GM21737 (cell line): ENCODE measurements at regions not wholly inside any gene's neighbourhood (a gene's known extent, or its start where the extent isn't known, plus 50 kb on each side); places are given as distances from the start of the nearest gene placed in this dataset.

Source experiments
- ATAC-seq: cut with Tn5 transposase; IDR thresholded peaks from one replicate; pipeline ENCODE4 v1.9.1; 2021; ENCODE audit warnings: mild to moderate bottlenecking, moderate library complexity; ENCODE audit not compliant: unreplicated experiment

DNA sequence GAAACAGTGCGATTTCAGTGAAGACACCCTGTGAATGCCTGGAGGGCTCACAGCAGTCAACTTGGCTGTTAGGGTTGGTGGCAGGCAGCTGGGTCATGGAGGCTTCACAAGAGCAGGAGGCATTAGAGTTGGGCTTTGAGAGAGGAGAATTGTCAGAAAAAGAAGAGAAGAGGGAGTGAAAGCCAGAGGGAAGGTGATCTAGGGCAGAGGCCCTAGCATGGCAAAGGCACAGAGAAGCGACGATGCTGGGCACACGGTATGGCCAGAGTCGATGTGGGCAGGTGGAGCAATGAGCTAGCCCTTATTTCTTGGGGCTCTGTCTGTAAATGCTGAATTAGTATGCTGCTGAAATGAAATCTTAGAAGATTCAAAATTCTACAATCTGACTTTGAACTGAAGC lies 52.6 kb upstream of the OLFM4 start:
- no peak for ATAC-seq

GRCh38 chr13:52975161-52975560 lies 53.5 kb upstream of the OLFM4 start:
- ATAC-seq = no peak

- no peak for ATAC-seq
These were observed 53.9 kb upstream of the OLFM4 start for GRCh38 chr13:52974711-52975110.

GRCh38 chr13:52969373-52969772 lies 59.2 kb upstream of the OLFM4 start:
- ATAC-seq = no peak

- peak; percentile 99 for ATAC-seq
These were observed 60.4 kb upstream of the OLFM4 start for GRCh38 chr13:52968074-52968700.

DNA sequence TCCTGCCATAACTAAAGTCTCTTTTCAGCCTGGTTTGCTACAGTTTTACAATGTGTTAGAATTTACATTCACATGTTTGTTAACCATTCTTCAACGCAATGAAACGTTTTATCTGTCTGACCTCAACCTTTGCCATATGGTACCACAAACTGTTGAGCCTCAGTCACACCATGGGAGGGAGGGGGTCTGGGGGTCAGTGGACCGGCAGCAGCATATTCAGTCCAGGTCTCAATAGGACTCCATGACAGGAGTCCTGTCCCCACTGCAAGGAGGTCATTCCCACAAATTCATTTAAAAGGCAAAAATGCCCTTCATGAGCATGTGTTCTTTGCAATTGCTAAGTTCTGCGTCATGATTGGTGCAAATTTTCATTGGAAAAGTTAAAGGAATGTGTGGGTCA lies 66.6 kb upstream of the OLFM4 start:
- no peak for ATAC-seq

DNA sequence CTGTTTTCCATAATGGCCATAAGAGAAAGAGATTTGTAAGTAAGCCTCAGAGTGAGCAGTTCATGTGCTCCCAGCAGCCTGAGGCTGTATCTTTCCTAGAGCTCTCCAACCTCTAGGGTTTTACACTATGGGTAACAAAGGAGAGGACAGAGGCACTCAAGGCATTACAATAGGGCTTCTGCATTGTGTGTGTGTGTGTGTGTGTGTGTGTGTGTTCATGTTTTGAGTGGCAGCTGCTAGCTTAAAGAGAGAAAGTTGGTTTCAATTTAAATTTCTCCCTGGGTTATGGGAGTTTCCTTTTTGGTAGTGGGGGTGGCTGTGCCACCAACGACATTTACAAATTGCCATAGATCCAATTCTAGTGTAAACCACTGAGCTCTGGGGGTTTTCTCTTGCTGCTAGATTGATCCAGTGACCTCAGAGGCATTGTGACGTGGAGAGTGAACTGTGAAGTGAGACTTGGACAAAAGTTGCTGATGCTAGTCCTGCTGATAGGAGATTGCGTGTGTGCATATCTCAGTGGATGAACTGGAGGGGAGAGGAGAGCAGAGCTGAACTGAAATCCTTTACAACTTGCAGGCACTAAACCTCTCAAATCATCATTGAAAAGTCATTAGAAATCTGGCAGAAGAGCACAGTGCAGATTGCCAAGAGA lies 67.2 kb upstream of the OLFM4 start:
- ATAC-seq = no peak

- no peak for ATAC-seq
These were observed 73.1 kb upstream of the OLFM4 start for GRCh38 chr13:52955472-52955874.

DNA sequence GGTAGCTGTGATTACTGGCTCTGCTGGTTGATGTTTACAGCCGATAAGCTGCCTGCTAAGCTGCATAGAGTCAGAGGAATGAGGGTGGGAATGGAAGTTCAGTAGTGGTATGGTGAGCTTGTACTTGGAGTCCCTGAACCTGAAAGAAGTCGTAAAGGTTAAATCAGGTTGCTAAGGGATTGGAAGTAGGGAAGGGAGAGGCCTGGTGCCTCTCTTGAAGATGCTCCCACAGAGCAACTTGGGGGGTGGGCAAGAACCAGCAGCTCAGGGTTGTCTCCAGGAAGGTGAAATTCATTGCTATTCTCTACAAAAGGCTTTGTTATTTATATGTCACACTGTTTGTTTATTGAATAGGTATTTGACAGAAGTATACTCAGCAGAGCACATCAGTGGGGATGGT lies 73.8 kb upstream of the OLFM4 start:
- no peak for ATAC-seq

- ATAC-seq = no peak
These were observed 78.1 kb upstream of the OLFM4 start for GRCh38 chr13:52950436-52950956.

DNA sequence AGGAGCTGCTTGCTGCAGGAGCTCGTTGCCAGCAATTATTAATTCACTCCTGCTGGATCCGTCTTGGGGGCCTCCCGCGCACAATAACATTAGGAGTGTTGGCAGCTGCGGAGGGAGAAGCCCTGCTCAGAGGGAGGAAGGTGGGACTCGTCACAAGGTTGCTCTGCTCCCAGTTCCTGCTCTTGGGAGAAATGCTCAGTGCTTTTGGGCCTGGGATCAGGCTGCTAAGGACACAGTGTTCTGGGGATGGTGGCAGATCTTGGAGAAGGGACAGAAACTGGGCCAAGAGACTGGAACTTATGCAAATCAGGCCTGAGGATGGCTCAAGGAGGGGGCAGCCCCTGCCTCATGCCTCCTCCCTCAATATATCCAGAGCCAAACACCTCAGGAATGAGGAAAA lies 78.9 kb upstream of the OLFM4 start:
- no peak for ATAC-seq

- ATAC-seq = no peak
These were observed 79.6 kb upstream of the OLFM4 start for GRCh38 chr13:52949044-52949443.

GRCh38 chr13:52947921-52948373 lies 80.7 kb upstream of the OLFM4 start:
- no peak for ATAC-seq

DNA sequence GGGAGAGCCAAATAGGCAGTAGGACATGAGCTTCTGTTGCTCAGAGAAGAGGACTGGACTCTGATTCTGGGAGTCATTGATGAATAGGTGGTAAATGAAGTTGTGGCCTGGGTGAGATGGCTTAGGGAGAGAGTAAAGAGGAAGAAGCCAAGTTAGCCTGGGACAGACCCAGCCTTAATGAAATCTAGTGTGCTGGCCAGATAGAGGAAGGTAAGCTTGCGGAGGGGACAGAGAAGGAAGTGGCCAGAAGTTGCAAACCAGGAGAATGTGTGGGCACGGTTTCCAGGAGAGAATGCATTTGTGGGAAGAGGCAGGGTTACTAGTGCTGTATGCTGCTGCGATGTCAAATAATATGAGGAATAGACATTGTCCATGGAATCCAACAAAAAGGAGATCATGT lies 83.3 kb upstream of the OLFM4 start:
- ATAC-seq = no peak

DNA sequence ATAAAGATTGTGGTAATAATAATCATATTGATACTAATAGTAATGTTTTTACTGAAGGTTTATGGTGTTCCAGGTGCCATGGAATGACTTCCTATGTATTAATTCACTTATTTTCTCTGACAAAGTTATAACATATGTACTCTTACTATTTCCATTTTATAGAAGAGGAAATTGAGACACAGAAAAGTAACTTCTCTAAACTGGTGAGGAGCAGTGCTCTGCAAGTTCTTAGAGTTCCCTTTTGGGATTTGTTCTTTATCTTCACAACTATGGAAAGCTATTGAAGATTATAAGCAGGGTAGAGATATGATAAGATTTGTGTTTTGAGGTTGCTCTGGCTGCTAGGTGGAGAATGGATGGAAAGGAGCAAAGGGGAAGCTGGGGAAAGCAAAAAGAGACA lies 83.9 kb upstream of the OLFM4 start:
- no peak for ATAC-seq

- no peak for ATAC-seq
These were observed 89.6 kb upstream of the PCDH8 start for GRCh38 chr13:52938065-52938464.

- ATAC-seq = no peak
These were observed 88.4 kb upstream of the PCDH8 start for GRCh38 chr13:52936806-52937205.

DNA sequence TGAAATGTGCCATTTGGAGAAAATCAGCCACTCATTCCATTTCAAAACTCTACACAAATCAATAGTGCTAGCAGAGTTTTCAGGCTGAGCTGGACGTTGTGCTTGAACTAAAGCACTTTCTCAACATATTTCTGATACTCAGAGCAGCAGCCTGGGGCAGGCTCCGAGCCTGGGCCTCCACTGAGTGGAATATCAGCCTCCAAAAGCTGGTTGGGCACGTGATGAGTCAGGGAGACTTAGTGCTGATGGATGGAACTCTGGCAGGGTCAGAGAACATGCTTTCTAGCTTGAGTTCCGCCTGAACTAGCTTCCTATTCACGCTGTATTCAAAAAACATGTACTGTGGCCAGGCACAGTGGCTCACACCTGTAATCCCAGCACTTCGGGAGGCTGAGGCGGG lies 85.8 kb upstream of the PCDH8 start:
- no peak for ATAC-seq

- ATAC-seq = no peak
These were observed 85.2 kb upstream of the PCDH8 start for GRCh38 chr13:52933547-52934210.

DNA sequence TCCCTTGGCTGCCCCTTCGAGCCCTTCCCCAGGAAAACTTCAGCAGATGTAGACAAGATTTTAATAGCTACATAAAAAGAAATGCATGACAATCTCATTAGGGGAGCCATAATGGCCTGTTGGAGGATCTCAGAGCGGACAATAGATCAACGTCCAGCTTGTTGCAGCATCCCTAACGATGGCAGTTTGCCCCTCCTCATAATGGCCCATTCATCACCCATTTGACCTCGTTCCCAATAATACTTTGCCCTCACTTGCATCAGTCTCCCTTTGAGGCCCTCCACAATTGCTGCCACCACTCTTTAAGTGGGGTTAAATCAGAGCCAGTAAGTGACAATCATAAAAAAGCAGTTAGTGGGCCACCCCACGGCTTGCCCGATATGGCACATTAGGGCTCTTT lies 84.7 kb upstream of the PCDH8 start:
- ATAC-seq = no peak

- no peak for ATAC-seq
These were observed 84.2 kb upstream of the PCDH8 start for GRCh38 chr13:52932649-52933048.
